GM12873 (cell line): ENCODE measurements at regions not wholly inside any gene's neighbourhood (a gene's known extent, or its start where the extent isn't known, plus 50 kb on each side); places are given as distances from the start of the nearest gene placed in this dataset.

ENCODE experiments used
- TF ChIP-seq, protein P1 (sequence below): IDR thresholded peaks from 2 replicates; pipeline ENCODE4 v1.5.1; 2012; ENCODE audit warnings: low read depth, mild to moderate bottlenecking, moderate library complexity, low read length, control low read depth; ENCODE audit not compliant: insufficient read depth; ENCODE audit errors: missing control alignments

DNA sequence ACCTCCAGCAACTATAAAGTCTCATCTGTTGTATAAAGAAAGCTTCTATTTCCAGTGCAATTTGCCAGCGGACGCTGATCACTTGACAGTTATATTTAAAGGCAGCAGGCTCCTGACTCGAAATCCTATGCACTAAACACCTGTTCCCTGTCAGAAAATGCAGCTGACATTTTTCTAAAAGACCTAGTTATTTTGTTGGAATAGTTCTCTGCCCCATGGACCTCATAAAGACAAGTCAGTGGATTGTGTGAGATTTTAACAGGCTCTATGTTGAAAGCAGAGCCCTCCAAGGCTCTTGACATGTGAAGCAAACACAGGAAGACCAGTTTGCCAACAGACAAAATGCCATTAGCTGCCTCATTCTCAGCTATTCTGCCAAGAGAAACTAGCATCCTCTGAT, 304.7 kb upstream of the KLF12 start:
- TF ChIP-seq, protein P1, sequence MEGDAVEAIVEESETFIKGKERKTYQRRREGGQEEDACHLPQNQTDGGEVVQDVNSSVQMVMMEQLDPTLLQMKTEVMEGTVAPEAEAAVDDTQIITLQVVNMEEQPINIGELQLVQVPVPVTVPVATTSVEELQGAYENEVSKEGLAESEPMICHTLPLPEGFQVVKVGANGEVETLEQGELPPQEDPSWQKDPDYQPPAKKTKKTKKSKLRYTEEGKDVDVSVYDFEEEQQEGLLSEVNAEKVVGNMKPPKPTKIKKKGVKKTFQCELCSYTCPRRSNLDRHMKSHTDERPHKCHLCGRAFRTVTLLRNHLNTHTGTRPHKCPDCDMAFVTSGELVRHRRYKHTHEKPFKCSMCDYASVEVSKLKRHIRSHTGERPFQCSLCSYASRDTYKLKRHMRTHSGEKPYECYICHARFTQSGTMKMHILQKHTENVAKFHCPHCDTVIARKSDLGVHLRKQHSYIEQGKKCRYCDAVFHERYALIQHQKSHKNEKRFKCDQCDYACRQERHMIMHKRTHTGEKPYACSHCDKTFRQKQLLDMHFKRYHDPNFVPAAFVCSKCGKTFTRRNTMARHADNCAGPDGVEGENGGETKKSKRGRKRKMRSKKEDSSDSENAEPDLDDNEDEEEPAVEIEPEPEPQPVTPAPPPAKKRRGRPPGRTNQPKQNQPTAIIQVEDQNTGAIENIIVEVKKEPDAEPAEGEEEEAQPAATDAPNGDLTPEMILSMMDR, result no peak

DNA sequence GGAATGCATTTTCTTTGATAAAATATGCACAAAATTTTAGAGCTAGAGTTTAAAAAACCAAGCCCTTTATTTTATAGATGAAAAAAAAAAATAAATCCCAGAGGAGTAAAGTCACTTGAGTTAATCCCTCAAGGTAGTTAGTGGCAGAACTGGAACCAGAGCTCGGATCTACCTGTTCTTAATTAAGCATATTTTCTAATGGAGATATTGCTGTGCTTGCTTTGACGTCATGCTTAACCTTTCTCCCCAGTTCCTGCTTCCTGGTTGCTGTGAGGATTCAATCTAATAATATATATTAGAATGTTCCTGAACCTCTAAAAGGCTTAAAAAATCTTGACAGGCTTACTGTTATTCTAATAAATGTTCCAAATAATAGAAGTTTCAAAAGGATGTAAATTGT, 300.6 kb upstream of the KLF12 start:
- TF ChIP-seq, protein P1, result no peak

DNA sequence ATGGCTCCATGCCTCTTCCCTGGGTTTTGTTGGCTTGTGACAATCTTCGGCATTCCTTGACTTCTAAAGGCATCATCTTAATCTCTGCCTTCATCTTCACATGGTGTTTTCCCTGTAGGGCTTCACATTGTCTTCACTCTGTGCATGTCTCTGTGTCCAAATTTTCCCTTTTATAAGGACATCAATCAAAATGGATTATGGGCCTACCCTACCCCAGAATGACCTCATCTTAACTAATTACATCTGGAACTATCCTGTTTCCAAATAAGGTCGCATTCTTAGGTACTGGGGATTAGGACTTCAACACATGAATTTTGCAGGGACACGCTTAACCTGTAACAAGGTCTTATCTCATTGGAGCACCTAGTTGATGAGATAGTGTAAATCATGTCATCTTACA, 290.3 kb upstream of the KLF12 start:
- TF ChIP-seq, protein P1, result no peak

DNA sequence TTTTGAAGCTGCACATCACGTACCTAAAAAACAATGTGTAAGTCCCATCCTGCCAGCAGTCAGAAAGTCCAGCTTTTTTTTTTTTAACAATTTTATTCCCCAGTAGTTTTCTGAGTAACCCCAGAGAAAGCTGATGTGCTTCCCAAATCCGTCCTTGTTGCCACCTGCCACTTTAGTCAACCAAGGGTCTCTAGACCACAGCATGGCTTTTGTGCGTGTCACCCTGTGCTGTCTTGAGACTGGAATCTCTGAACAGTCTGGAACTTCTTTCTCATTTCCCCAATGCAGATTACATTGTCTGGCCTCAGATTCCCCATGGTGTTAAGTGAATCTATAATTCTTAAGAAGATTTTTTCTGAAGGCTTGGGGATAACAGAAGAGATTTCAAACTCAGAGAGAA, 289.2 kb upstream of the KLF12 start:
- TF ChIP-seq, protein P1, result no peak

DNA sequence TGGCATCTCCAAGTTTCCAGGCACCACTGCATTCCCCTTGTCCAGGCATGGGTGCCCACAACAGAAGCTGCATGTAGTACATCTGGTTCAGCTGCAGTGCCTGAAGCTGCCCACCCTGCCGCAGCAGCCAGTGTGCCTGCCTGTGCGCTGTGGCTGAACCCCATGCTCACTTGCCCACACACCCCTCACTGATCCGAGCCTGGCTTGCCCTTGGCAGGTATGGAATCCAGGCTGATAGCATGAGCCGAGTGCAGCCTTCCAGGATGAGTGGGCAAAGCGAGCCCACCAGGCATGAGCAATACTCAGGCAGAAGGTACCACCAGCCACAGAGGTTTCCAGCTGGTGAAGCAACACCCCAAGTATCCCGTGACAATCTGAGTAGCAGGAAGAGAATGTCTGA, 280.3 kb upstream of the KLF12 start:
- TF ChIP-seq, protein P1, result no peak

DNA sequence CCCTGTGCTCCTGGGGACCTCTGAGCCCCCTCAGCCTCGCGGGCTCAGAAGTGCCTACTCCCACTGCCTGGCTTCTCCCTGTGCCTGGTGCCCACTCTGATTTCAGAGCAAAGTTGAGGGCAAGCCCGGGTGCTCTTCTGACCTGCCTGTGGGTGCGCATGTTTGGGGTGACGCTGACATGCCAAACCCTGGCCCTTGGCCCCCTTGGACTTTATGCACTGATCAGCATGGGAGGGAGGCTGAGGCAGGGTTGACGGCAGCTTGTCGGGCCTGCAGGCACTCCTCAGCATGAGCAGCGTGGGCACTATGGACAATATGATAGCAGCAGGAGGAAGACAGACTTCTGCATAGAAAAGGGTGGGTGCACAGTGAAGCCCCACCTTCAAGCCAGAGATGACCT, 279.3 kb upstream of the KLF12 start:
- TF ChIP-seq, protein P1, result no peak

DNA sequence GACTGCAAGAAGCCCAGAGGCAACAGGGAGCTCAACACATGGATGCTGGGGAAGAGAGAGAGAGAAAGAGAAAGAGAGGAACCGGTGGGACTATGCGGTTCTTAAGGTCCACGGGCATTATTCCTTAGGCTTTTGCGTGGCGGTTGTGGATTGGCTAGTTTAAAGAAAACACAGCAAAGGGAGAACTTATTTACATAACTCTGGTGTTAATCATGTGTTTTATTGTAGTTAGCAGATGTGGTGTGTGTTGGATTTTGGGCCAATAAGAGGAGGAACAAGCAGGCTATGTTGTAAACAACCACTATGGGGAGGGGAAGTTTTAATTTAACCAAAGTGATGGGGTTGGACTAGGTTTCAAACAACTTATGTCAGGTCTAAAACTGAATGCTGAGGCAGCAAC, 275.3 kb upstream of the KLF12 start:
- TF ChIP-seq, protein P1, result no peak
